GM18909 (cell line): ENCODE measurements at regions not wholly inside any gene's neighbourhood (a gene's known extent, or its start where the extent isn't known, plus 50 kb on each side); places are given as distances from the start of the nearest gene placed in this dataset.

Source experiments
- ATAC-seq: cut with Tn5 transposase; IDR thresholded peaks from one replicate; pipeline ENCODE4 v1.9.1; 2021; ENCODE audit warnings: mild to moderate bottlenecking; ENCODE audit not compliant: unreplicated experiment, poor library complexity

- ATAC-seq, result no peak
Measured at GRCh38 chr22:49151256-49152126, 676.2 kb downstream of the BRD1 start.

- ATAC-seq, result no peak
Measured at GRCh38 chr22:49150801-49151221, 676.9 kb downstream of the BRD1 start.

GRCh38 chr22:49149721-49150608 is 677.7 kb downstream of the BRD1 start:
- no peak for ATAC-seq

DNA sequence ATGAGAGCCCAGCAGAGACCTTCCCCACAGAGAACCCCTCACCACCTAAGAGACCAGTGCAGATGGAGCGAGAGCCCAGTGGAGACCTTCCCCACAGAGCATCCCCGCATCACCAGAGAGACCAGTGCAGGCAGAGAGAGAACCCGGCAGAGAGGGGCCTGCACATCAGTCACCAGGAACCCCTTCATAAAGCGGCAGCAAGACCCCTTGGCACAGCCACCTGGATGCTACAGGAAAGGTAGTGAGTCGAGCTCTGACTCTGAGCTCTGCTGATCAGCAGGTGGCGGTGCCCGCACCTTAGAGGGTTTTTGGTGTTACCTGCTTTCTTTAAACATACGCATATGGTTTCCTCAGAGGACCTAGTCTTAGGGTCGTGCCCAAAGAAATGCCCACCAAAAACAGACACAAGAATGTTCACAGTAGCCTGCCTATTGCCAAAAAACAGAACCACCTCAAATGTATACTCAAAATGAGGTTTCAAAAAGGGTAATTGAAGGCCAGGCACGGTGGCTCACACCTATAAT is 678.7 kb downstream of the BRD1 start:
- ATAC-seq, result no peak

DNA sequence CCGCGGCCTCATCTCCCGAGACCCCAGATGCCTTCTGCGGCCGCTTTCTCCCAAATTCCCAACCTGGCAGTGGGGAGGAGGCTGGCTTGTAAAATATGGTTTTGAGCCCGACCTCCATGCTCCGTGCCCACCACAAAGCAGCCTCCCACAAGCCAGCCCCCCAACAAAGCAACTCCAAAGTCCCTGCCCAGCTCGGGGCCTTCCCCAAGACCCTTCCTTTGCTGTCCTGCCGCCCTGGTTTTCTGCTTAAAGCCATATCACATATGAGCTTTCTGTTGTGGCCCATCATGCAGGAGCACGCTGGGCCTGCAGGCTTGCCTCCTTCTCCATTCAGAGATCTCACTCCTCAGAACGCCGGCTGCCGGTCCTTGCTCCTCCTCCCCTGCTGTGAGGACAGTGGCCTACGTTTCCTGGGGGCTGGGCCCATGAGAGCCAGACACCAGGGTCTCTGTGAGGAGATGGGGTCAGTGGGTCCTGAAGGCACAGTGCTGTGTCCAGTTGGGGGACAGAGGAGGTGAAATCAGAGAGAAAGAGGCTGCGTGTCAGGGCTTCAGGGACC is 680.0 kb downstream of the BRD1 start:
- no peak for ATAC-seq

GRCh38 chr22:49147171-49147570 is 680.5 kb downstream of the BRD1 start:
- no peak for ATAC-seq

GRCh38 chr22:49146511-49146910 is 681.2 kb downstream of the BRD1 start:
- no peak for ATAC-seq

DNA sequence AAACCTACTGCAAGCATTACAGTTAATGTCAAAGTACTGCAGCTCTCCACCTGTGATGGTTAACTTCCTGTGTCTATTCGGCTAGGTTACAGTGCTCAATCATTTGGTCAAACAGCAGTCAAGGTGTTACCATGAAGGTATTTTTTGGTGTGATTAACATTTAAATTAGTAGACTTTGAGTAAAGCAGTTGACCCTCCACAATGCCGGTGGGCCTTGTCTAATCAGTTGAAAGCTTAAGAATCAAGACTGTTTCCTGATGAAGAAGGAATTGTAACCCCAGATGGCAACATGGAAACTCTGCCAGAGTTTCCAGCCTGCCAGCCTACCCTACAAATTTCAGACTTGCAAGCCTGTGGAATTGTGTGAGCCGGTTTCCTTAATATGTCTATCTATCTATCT is 683.9 kb downstream of the BRD1 start:
- no peak for ATAC-seq

DNA sequence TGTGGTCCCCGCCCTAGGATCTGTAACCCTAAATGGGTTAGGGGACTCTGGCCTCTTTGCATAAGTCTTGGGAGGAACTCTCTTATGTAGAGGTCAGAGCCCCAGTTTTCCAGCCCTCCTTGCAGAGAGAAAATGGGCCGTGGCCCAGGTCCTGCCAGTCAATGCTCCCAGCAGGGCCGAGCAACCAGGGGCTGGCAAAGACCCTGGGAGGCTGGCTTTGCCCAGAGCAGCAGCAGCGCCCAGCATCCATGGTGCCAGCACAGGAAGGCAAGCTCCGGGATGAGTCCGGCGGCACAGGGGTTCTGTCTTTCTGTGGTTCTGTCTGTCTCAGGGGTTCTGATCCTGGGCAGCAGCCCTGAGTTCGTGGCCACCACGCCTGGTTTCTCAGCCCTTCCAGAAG is 684.8 kb downstream of the BRD1 start:
- ATAC-seq, result no peak

DNA sequence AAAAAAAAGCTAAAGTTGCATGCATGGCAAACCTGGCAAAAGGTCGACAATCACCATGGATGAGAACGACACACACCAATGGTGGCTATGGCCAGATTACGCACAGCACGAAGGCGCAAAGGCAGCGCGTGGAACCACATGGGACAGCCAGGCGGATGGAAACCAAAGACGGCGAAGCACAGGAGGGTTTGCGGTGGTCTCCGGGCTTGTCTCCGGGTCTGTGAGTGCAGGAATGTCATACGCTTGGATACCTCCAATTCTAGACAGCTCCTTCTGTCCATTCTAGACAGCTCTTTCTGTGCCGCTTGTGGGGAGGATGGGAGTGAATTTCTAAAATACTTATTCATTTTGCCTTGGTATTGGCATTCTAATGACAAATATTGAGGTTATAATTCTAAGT is 685.4 kb downstream of the BRD1 start:
- no peak for ATAC-seq

DNA sequence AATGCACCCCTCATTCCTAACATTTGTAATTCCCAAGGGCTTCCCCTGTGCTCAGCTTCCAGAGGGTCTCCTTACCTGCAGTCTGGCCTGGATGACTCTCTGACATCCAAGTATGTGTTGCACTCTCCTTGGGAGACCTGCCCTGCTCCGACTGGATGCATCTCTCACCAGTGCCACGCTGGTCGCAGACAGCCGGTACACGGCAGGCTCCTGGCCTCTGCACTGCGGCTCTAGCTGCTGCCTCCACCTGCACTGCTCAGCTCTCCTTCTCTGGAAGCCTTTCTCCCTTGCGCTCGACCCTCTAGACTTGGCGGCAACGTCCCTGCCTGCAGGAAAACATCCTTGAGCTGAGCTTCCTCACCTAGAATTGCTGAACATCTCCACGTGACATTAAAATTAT is 685.9 kb downstream of the BRD1 start:
- ATAC-seq, result no peak

GRCh38 chr22:49140911-49141665 is 686.6 kb downstream of the BRD1 start:
- ATAC-seq, result no peak

- ATAC-seq, result no peak
Measured at GRCh38 chr22:49139492-49140151, 688.1 kb downstream of the BRD1 start.

DNA sequence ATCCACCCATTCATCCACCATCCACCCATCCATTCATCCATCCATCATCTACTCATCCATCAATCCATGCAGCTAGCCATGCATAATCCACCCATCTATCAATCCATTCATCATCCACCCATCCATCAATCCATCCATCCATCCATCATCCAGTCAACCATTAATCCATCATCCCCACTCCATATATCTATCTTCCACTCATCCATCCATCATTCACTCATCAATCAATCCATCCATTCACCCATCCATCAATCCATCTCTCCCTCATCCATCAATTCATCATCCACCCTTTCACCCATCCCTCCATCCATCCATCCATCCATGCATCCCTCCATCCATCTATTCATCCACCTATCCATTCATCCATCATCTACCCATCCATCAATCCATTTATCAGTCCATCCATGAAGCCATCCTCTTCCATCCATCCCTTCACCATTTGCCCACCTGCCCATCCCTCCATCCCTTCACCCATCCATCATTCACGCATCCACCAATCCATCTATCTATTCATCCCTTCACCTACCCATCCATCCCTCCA is 689.4 kb downstream of the BRD1 start:
- no peak for ATAC-seq

DNA sequence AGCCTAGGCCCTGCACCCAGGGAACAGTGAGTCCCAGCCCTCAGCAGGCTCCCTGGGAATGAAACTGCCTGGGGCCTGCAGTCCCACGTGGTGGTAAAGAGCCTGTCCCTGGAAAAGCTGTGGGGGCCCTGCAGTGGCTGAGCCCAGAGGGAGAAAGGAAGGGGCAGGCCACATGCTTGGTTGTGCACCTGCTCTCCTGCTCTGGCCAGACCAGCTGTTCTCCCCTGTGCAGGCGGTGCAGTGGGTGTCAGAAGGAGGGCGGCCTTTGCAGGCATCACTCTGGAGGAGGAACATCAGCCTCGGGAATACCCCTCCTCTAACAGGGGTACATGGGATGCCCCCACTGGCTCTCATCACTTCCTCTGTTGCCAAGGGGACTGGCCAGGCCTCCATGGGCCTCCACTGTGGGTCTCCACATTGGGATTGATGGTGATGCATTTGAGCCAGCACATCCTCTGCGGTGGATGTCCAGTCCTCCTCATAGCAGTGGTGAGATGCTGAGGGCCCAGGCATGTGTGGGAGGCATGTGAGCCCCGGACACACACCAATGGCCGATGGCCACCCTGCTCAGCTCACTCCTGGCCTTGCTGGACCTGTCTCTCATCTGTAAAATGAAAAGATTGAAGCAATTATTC is 690.4 kb downstream of the BRD1 start:
- ATAC-seq, result no peak

DNA sequence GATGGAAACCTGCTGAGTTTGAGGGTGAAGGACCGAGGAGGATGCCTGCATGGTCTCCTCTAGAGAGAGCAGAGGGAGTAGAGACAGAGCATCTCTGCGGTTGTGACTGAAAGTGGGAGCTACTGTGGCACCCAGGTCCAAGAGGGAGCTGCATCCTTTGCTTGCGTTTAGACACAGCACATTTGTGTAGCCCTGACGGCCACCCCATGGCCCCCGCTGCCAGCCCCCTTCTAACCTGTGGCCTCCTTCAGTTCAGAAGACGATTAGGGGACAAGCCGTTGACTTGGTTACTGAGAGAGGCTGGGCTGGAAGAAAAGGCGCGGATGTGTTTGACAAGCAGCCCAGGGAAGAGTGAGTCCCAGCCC is 690.9 kb downstream of the BRD1 start:
- ATAC-seq, result no peak

DNA sequence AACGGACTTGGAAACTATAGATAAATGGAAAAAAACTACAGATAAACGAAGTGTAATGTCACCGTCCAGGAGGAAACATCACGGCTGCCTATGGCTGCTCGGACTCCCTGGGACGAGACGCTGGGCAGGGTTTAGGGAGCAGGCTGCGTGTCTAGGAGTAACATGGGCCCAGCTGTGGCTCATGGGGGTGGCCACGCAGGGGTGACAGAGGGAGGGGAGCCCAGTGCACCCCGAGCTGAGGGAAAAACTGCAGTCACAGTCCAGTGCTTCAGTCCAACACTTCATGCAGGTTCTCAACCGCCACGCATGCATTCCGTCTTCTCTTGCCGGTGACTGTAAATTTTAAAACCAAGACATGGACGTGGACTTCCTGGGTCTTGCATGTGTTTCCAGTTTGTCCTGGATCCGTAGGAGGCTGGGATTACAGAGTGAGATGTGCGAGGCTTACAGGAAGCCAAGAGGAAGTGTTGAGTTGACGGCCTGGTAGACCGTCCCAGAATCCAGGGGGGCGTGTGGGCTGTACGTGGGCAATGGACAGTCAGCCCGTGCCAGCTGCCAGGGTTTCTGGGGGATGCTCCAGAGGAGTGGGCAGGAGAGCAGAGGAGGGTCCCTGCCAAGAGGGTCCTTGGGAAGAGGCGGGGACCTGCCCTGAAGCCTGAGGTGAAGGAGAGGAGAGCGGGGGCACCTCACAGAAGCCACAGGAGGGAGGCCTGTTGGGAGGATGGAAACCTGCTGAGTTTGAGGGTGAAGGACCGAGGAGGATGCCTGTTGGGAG is 691.4 kb downstream of the BRD1 start:
- ATAC-seq, result no peak

- ATAC-seq, result no peak
Measured at GRCh38 chr22:49134076-49134475, 693.6 kb downstream of the BRD1 start.
